ENCODE measurements at regions not wholly inside any gene's neighbourhood (a gene's known extent, or its start where the extent isn't known, plus 50 kb on each side); places are given as distances from the start of the nearest gene placed in this dataset.

GRCh38 chr13:22082030-22082429, 411.2 kb downstream of the FGF9 start:
- H3K27me3 ChIP-seq (ENCODE audit: control insufficient read depth, insufficient read depth, low read length, poor library complexity, severe bottlenecking) = peaks cover 85% of the 10 kb centered on the region
- DNase-seq = no peak
- no peak overlapping the region for H3K27ac ChIP-seq (ENCODE audit: low read depth, low read length)
- H3K9me3 ChIP-seq (ENCODE audit: control insufficient read depth, low read length) = no peaks in the 10 kb centered on the region
- H3K4me3 ChIP-seq (ENCODE audit: low read length) = no peak overlapping the region
- no peak overlapping the region for H3K9ac ChIP-seq (ENCODE audit: extremely low read depth, low read length, poor library complexity, severe bottlenecking)
- no peaks in the 10 kb centered on the region for H3K36me3 ChIP-seq (ENCODE audit: control insufficient read depth, insufficient read depth, low read length)
- peaks cover 74% of the 10 kb centered on the region for H3K27me3 Mint-ChIP-seq (ENCODE audit: insufficient read depth)
- no peaks in the 10 kb centered on the region for H3K4me1 ChIP-seq (ENCODE audit: control insufficient read depth, insufficient read depth, low read length)
- H3K4me1 Mint-ChIP-seq = peaks cover 16% of the 10 kb centered on the region
- H3K27ac Mint-ChIP-seq = no peak overlapping the region
- H3K9me3 Mint-ChIP-seq = no peaks in the 10 kb centered on the region
- no peak for TF ChIP-seq CTCF (conservative IDR thresholded peaks at IDR 0.05)
- H3K36me3 Mint-ChIP-seq (ENCODE audit: low read depth) = no peaks in the 10 kb centered on the region
- WGBS, 2 experiments (ENCODE audit: insufficient coverage in 1 of 2, insufficient read length in 1 of 2) = 83 to 90% methylated on average over 1 of the region's 2 CpGs
- H3K4me3 Mint-ChIP-seq = no peak overlapping the region

- Mint-ChIP-seq H3K27me3 (ENCODE audit: insufficient read depth) (peaks cover 80% of the 10 kb centered on the region), H3K36me3 (ENCODE audit: low read depth) (no peaks in the 10 kb centered on the region), H3K9me3 (no peaks in the 10 kb centered on the region), H3K4me3 (no peak overlapping the region), H3K27ac (no peak overlapping the region), H3K4me1 (peaks cover 13% of the 10 kb centered on the region)
- H3K4me3 ChIP-seq (ENCODE audit: low read length) = no peak overlapping the region
- H3K27ac ChIP-seq (ENCODE audit: low read depth, low read length) = no peak overlapping the region
- peaks cover 91% of the 10 kb centered on the region for H3K27me3 ChIP-seq (ENCODE audit: control insufficient read depth, insufficient read depth, low read length, poor library complexity, severe bottlenecking)
- H3K9ac ChIP-seq (ENCODE audit: extremely low read depth, low read length, poor library complexity, severe bottlenecking) = no peak overlapping the region
- TF ChIP-seq CTCF (conservative IDR thresholded peaks at IDR 0.05) = no peak
- DNase-seq = no peak
- 82 to 100% methylated on average over 1 to 2 of the region's 2 CpGs for WGBS, 2 experiments (ENCODE audit: insufficient coverage in 1 of 2, insufficient read length in 1 of 2)
- no peaks in the 10 kb centered on the region for H3K9me3 ChIP-seq (ENCODE audit: control insufficient read depth, low read length)
- H3K36me3 ChIP-seq (ENCODE audit: control insufficient read depth, insufficient read depth, low read length) = no peaks in the 10 kb centered on the region
- no peaks in the 10 kb centered on the region for H3K4me1 ChIP-seq (ENCODE audit: control insufficient read depth, insufficient read depth, low read length)
Observed at GRCh38 chr13:22082437-22083100, 411.7 kb downstream of the FGF9 start.

- H3K9me3 ChIP-seq (ENCODE audit: control insufficient read depth, low read length) = no peaks in the 10 kb centered on the region
- 98 to 100% methylated on average over 1 to 2 of the region's 2 CpGs for WGBS, 2 experiments (ENCODE audit: insufficient coverage in 1 of 2, insufficient read length in 1 of 2)
- no peaks in the 10 kb centered on the region for H3K36me3 ChIP-seq (ENCODE audit: control insufficient read depth, insufficient read depth, low read length)
- no peaks in the 10 kb centered on the region for H3K9me3 Mint-ChIP-seq
- H3K4me1 Mint-ChIP-seq = peaks cover 13% of the 10 kb centered on the region
- H3K9ac ChIP-seq (ENCODE audit: extremely low read depth, low read length, poor library complexity, severe bottlenecking) = no peak overlapping the region
- H3K4me1 ChIP-seq (ENCODE audit: control insufficient read depth, insufficient read depth, low read length) = no peaks in the 10 kb centered on the region
- H3K27ac ChIP-seq (ENCODE audit: low read depth, low read length) = no peak overlapping the region
- no peaks in the 10 kb centered on the region for H3K36me3 Mint-ChIP-seq (ENCODE audit: low read depth)
- DNase-seq = no peak
- no peak overlapping the region for H3K27ac Mint-ChIP-seq
- no peak overlapping the region for H3K4me3 Mint-ChIP-seq
- no peak overlapping the region for H3K4me3 ChIP-seq (ENCODE audit: low read length)
- peaks cover 70% of the 10 kb centered on the region for H3K27me3 Mint-ChIP-seq (ENCODE audit: insufficient read depth)
- H3K27me3 ChIP-seq (ENCODE audit: control insufficient read depth, insufficient read depth, low read length, poor library complexity, severe bottlenecking) = peaks cover 82% of the 10 kb centered on the region
- no peak for TF ChIP-seq CTCF (conservative IDR thresholded peaks at IDR 0.05)
Observed at GRCh38 chr13:22085001-22085400, 414.1 kb downstream of the FGF9 start.
